Esophagus squamous epithelium (tissue), 5 donors: ENCODE measurements at regions not wholly inside any gene's neighbourhood (a gene's known extent, or its start where the extent isn't known, plus 50 kb on each side); places are given as distances from the start of the nearest gene placed in this dataset.

Experiments used
- DNase-seq: peaks from one replicate; lab custom pipeline; 2025; lab: John Stamatoyannopoulos, UW
- H3K27ac ChIP-seq, 4 donors: fragments of 200-600 bp; sonication (generic); one replicate each; pipeline ENCODE4 v1.5.1; 2016 to 2019; ENCODE audit warnings: mild to moderate bottlenecking in 1 of 4
- H3K27me3 ChIP-seq, 4 donors: fragments of 200-600 bp; sonication (generic); 1 replicate in 3 of 4; 2 replicates in 1 of 4; pipeline versions ENCODE4 v1.5.1 to v1.6.0; 2017 to 2021; ENCODE audit warnings: antibody characterized with exemption in 1 of 4
- H3K36me3 ChIP-seq, 3 donors: fragments of 200-600 bp; sonication (generic); one replicate each; pipeline ENCODE4 v1.5.1; 2016 to 2019
- H3K4me1 ChIP-seq, 3 donors: fragments of 200-600 bp; sonication (generic); one replicate each; pipeline ENCODE4 v1.5.1; 2017 to 2019
- H3K4me3 ChIP-seq, 4 donors: fragments of 200-600 bp; sonication (generic); 1 replicate in 3 of 4; 2 replicates in 1 of 4; pipeline ENCODE4 v1.5.1; 2016 to 2019; ENCODE audit warnings: mild to moderate bottlenecking in 2 of 4, moderate library complexity in 1 of 4
- H3K9me3 ChIP-seq, 3 donors: fragments of 200-600 bp; sonication (generic); one replicate each; pipeline ENCODE4 v1.5.1; 2016 to 2019
- POLR2A ChIP-seq, 4 donors: fragments of 450-650 bp; IDR thresholded peaks; one replicate each; pipeline ENCODE4 v1.6.1; 2017; ENCODE audit warnings: antibody characterized with exemption in 4 of 4, mild to moderate bottlenecking in 4 of 4, moderate library complexity in 3 of 4
- WGBS, 2 donors: methylation state at CpG; one replicate each; pipeline ENCODE4 v1.1.5; 2018; 5-methylcytosine and 5-hydroxymethylcytosine counted together
- intact Hi-C: fragments of 100-400 bp; cut with DNase I; formaldehyde crosslinking; loops from one replicate; pipeline ENCODE4 v1.15.0; 2022
- TF ChIP-seq, protein P1 (sequence below), 6 experiments: fragments of 450-650 bp in 4 of 6; fragments of 200-600 bp in 2 of 6; sonication (generic) in 2 of 6; IDR thresholded peaks; one replicate each; pipeline ENCODE4 v1.5.1; 2016 to 2019; ENCODE audit warnings: antibody characterized with exemption in 6 of 6, mild to moderate bottlenecking in 4 of 6, moderate library complexity in 4 of 6
- donor health status: DM: yes; HTN: yes; CAD: no.

GRCh38 chr15:60219866-60220265, 177.9 kb downstream of the ANXA2 start:
- intact Hi-C loops: no loop called here
- H3K4me3 ChIP-seq: no peak overlapping the region
- H3K9me3 ChIP-seq: no peaks in the 10 kb centered on the region
- no peak overlapping the region for H3K27ac ChIP-seq
- no peak for DNase-seq
- 96% methylated on average over 3 of the region's 3 CpGs for WGBS, 2 donors
- TF ChIP-seq, protein P1, sequence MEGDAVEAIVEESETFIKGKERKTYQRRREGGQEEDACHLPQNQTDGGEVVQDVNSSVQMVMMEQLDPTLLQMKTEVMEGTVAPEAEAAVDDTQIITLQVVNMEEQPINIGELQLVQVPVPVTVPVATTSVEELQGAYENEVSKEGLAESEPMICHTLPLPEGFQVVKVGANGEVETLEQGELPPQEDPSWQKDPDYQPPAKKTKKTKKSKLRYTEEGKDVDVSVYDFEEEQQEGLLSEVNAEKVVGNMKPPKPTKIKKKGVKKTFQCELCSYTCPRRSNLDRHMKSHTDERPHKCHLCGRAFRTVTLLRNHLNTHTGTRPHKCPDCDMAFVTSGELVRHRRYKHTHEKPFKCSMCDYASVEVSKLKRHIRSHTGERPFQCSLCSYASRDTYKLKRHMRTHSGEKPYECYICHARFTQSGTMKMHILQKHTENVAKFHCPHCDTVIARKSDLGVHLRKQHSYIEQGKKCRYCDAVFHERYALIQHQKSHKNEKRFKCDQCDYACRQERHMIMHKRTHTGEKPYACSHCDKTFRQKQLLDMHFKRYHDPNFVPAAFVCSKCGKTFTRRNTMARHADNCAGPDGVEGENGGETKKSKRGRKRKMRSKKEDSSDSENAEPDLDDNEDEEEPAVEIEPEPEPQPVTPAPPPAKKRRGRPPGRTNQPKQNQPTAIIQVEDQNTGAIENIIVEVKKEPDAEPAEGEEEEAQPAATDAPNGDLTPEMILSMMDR (IDR thresholded peaks at IDR 0.05): no peak
- no peak for TF ChIP-seq POLR2A (IDR thresholded peaks at IDR 0.05)
- H3K4me1 ChIP-seq: peaks cover 0 to 32% (median 0%) of the 10 kb centered on the region in 3 donors
- no peaks in the 10 kb centered on the region for H3K36me3 ChIP-seq
- H3K27me3 ChIP-seq: peaks cover 0 to 15% (median 0%) of the 10 kb centered on the region in 4 donors

GRCh38 chr15:60221356-60221755, 176.4 kb downstream of the ANXA2 start:
- H3K9me3 ChIP-seq: no peaks in the 10 kb centered on the region
- peaks cover 0 to 12% (median 0%) of the 10 kb centered on the region in 4 donors for H3K27me3 ChIP-seq
- H3K4me1 ChIP-seq: peaks cover 0 to 22% (median 0%) of the 10 kb centered on the region in 3 donors
- H3K36me3 ChIP-seq: no peaks in the 10 kb centered on the region
- no peak for TF ChIP-seq POLR2A (IDR thresholded peaks at IDR 0.05)
- TF ChIP-seq, protein P1 (IDR thresholded peaks at IDR 0.05): no peak
- DNase-seq: no peak
- H3K27ac ChIP-seq: no peak overlapping the region
- intact Hi-C loops: no loop called here
- no peak overlapping the region for H3K4me3 ChIP-seq

DNA sequence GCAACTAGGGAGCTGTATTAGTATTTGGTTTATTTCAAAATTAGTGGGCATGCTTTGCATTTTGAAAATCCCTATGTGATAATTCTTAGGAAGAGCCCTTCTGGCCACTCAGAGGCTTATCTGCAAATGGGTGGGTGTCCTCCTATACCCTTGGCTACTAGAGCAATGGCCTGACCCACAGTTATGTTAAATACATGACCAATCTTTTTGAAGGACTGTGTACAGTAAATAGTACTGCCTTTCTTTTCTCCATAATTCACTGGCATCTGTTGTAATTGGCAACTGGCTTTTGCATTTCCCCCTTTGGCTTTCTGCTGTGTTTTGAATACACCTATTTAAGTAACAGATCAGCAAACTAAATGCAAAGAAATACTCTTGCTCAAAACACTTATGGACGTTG, 175.4 kb downstream of the ANXA2 start:
- Histone ChIP-seq H3K4me1 (peaks cover 0 to 22% (median 0%) of the 10 kb centered on the region in 3 donors), H3K9me3 (no peaks in the 10 kb centered on the region), H3K36me3 (no peaks in the 10 kb centered on the region), H3K27ac (no peak overlapping the region), H3K4me3 (no peak overlapping the region), H3K27me3 (peaks cover 0 to 19% (median 0%) of the 10 kb centered on the region in 4 donors)
- intact Hi-C loops: no loop called here
- WGBS, 2 donors: 57 to 65% methylated on average over 1 of the region's 1 CpG
- no peak for DNase-seq
- TF ChIP-seq, protein P1 (IDR thresholded peaks at IDR 0.05): no peak
- no peak for TF ChIP-seq POLR2A (IDR thresholded peaks at IDR 0.05)

DNA sequence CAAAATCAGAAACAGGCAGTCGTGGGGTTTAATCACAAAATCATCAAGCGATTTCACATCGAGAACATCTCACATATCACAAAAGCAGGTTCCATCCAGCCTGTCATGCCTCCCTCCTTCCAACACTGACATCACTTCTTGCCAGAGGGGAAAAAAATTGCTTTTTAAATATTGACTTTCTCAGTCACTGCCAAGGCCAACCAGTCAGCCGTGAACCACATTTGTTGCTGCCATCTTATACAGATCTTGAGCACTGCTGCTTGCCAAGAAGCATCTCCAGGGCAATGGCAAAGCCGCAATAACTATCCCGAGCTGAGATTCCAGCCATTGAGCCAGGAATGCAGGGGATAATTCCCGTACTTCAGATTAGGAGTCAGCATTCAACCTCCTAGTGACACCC, 174.6 kb downstream of the ANXA2 start:
- H3K27ac ChIP-seq: no peak overlapping the region
- TF ChIP-seq POLR2A (IDR thresholded peaks at IDR 0.05): no peak
- TF ChIP-seq, protein P1 (IDR thresholded peaks at IDR 0.05): no peak
- no peak overlapping the region for H3K4me3 ChIP-seq
- H3K9me3 ChIP-seq: no peaks in the 10 kb centered on the region
- H3K27me3 ChIP-seq: peaks cover 0 to 27% (median 0%) of the 10 kb centered on the region in 4 donors
- intact Hi-C loops: no loop called here
- no peaks in the 10 kb centered on the region for H3K36me3 ChIP-seq
- no peak for DNase-seq
- 24 to 44% methylated on average over 7 of the region's 7 CpGs for WGBS, 2 donors
- H3K4me1 ChIP-seq: peaks cover 0 to 17% (median 0%) of the 10 kb centered on the region in 3 donors

DNA sequence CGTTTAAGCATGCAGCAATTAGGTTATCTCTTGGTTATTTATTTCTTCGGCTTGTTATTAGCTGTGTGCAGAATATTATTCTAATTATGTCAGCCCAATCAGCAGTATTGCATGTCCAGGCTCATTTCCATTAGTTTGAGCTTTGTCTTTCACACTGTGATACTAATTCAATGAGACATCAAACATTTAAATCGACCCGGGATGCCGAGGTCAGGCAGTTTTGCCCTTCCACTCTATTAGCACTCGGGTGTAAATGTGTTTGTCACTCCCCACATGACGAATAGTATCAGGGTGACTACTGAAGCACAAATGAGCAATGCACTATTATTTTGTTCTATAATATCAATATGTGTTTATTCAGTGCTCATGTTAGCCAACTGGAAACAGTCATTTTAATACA, 170.9 kb downstream of the ANXA2 start:
- TF ChIP-seq, protein P1 (IDR thresholded peaks at IDR 0.05): no peak
- no peak for TF ChIP-seq POLR2A (IDR thresholded peaks at IDR 0.05)
- Histone ChIP-seq H3K27me3 (peaks cover 0 to 45% (median 0%) of the 10 kb centered on the region in 4 donors), H3K4me3 (no peak overlapping the region), H3K36me3 (no peaks in the 10 kb centered on the region), H3K9me3 (no peaks in the 10 kb centered on the region), H3K27ac (no peak overlapping the region), H3K4me1 (peaks cover 0 to 15% (median 0%) of the 10 kb centered on the region in 3 donors)
- WGBS, 2 donors: 58 to 69% methylated on average over 7 of the region's 7 CpGs
- no peak for DNase-seq
- intact Hi-C loops: no loop called here
